ENCODE measurements at regions not wholly inside any gene's neighbourhood (a gene's known extent, or its start where the extent isn't known, plus 50 kb on each side); places are given as distances from the start of the nearest gene placed in this dataset.

GRCh38 chr15:29593629-29594028 is 228.6 kb downstream of the TJP1 start:
- TF ChIP-seq CTCF (IDR thresholded peaks at IDR 0.05) = no peak
- no peak for TF ChIP-seq POLR2A (IDR thresholded peaks at IDR 0.05)
